ENCODE measurements at regions not wholly inside any gene's neighbourhood (a gene's known extent, or its start where the extent isn't known, plus 50 kb on each side); places are given as distances from the start of the nearest gene placed in this dataset.

DNA sequence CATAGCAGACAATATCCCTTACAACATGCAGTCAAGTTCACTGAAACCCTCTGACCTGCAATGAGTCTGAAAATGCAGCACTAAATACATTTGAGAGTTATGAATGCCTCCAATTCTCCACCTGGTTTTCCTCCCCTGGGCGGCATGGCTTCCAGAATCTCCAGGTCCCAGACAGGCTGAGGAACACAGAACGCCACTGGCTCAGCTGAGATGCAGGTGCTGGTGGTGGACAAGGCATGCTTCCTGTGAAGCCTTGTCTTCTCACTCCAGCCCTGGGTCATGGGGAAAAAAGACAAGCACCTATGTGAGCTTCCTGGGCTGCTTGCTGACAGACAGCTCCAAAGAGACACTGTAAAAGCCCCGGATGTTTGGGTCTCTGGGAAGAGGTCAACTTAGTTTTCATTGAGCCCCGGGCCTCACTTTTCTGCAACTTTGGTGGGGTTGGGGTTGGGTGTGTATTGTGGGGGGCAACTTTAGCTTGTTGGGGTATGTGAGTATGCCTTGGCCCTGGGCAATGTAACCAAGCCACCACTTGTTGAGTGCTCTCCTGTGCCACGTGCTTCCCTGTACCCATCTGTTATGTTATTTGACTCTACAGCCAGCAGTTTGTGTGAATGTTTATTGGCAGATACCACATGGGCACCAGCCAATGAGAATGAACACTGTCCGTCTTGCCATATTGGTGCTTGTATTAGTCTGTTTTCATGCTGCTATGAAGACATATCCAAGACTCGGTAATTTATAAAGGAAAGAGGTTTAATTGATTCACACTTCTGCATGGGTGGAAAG lies 127.8 kb downstream of the EMX2 start:
- Mint-ChIP-seq H3K9me3 (ENCODE audit: low read depth, unreplicated experiment) (no peaks in the 10 kb centered on the region), H3K27me3 (ENCODE audit: unreplicated experiment) (peaks cover 18% of the 10 kb centered on the region), H3K4me1 (ENCODE audit: low read depth, unreplicated experiment) (no peaks in the 10 kb centered on the region), H3K36me3 (ENCODE audit: insufficient read depth, unreplicated experiment) (no peaks in the 10 kb centered on the region), H3K27ac (ENCODE audit: unreplicated experiment) (no peak overlapping the region), H3K4me3 (ENCODE audit: low read depth, unreplicated experiment) (no peak overlapping the region)
- TF ChIP-seq, protein P1, sequence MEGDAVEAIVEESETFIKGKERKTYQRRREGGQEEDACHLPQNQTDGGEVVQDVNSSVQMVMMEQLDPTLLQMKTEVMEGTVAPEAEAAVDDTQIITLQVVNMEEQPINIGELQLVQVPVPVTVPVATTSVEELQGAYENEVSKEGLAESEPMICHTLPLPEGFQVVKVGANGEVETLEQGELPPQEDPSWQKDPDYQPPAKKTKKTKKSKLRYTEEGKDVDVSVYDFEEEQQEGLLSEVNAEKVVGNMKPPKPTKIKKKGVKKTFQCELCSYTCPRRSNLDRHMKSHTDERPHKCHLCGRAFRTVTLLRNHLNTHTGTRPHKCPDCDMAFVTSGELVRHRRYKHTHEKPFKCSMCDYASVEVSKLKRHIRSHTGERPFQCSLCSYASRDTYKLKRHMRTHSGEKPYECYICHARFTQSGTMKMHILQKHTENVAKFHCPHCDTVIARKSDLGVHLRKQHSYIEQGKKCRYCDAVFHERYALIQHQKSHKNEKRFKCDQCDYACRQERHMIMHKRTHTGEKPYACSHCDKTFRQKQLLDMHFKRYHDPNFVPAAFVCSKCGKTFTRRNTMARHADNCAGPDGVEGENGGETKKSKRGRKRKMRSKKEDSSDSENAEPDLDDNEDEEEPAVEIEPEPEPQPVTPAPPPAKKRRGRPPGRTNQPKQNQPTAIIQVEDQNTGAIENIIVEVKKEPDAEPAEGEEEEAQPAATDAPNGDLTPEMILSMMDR (IDR thresholded peaks at IDR 0.05; ENCODE audit: unreplicated experiment), result no peak
- BruUV-seq (replicated peaks), result no TSS peak
- CTCF ChIA-PET, result no interaction called here
- DNase-seq, result no peak
- intact Hi-C loops (cut with micrococcal nuclease; ENCODE audit: unreplicated experiment), result no loop called here

DNA sequence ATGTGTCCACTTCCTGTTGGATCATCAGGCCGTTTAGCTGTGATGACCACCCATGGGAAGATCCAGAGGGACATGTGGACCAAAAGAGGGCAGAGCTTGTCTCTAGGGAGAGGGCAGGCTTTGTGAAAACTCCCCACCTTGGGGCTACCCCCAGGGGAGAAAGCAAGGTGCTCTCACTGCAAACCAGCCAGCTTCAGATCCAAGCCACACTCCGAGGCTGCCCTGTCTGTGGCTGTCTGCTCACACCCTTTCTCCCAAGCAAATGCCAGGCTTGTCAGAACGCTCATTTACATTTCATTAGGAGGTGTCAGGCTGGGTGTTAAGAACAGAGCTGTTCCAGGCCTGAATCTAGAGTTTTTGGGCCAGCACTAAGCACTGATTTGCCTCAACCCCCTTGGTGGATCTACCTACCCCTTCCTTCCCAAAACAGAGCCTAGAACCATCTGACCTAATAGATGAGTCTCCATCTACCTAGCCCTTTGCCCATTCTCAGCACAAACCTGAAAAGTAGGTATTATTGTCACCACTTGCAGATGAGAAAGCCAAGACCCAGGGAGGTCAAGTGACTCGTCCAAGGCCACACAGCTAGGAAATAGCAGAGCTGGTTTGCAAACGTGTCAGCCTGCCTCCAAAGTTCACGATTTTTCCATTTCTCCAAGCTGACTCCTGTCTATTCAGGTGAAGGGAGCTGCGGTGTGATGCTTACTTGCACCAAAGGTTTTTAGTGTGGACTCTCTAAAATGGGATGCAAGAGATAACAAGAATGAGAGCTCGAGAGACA lies 130.9 kb downstream of the EMX2 start:
- no peak overlapping the region for H3K27ac Mint-ChIP-seq (ENCODE audit: unreplicated experiment)
- no peaks in the 10 kb centered on the region for H3K36me3 Mint-ChIP-seq (ENCODE audit: insufficient read depth, unreplicated experiment)
- no peaks in the 10 kb centered on the region for H3K9me3 Mint-ChIP-seq (ENCODE audit: low read depth, unreplicated experiment)
- no peak for DNase-seq
- H3K4me3 Mint-ChIP-seq (ENCODE audit: low read depth, unreplicated experiment), result no peak overlapping the region
- H3K27me3 Mint-ChIP-seq (ENCODE audit: unreplicated experiment), result no peaks in the 10 kb centered on the region
- no TSS peak for BruUV-seq (replicated peaks)
- intact Hi-C loops (cut with micrococcal nuclease; ENCODE audit: unreplicated experiment), result no loop called here
- TF ChIP-seq, protein P1 (IDR thresholded peaks at IDR 0.05; ENCODE audit: unreplicated experiment), result no peak
- H3K4me1 Mint-ChIP-seq (ENCODE audit: low read depth, unreplicated experiment), result no peaks in the 10 kb centered on the region
- CTCF ChIA-PET, result no interaction called here

DNA sequence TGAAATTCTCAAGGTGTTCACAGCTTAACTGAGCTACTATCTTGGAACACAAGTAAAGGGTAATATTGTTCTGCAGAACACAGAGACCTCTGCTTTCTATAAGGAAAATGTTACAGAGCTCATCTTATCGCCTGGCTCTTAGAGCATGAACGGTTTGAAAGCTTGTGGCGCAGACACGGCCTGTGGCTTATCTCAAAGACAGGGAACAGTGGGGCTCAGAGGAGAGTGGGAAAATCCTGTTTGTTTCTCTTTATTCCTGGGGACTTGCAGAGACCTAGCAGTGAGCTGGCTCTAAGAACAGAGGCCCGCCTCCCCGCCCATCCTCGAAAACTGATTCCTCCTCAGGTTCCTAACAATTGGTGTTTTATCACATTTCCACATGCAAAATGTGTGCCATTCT lies 131.7 kb downstream of the EMX2 start:
- intact Hi-C loops (cut with micrococcal nuclease; ENCODE audit: unreplicated experiment), result no loop called here
- Mint-ChIP-seq H3K36me3 (ENCODE audit: insufficient read depth, unreplicated experiment) (no peaks in the 10 kb centered on the region), H3K27me3 (ENCODE audit: unreplicated experiment) (no peaks in the 10 kb centered on the region), H3K4me1 (ENCODE audit: low read depth, unreplicated experiment) (no peaks in the 10 kb centered on the region), H3K27ac (ENCODE audit: unreplicated experiment) (no peak overlapping the region), H3K4me3 (ENCODE audit: low read depth, unreplicated experiment) (no peak overlapping the region), H3K9me3 (ENCODE audit: low read depth, unreplicated experiment) (no peaks in the 10 kb centered on the region)
- TF ChIP-seq, protein P1 (IDR thresholded peaks at IDR 0.05; ENCODE audit: unreplicated experiment), result no peak
- BruUV-seq (replicated peaks), result no TSS peak
- CTCF ChIA-PET, result no interaction called here
- no peak for DNase-seq

DNA sequence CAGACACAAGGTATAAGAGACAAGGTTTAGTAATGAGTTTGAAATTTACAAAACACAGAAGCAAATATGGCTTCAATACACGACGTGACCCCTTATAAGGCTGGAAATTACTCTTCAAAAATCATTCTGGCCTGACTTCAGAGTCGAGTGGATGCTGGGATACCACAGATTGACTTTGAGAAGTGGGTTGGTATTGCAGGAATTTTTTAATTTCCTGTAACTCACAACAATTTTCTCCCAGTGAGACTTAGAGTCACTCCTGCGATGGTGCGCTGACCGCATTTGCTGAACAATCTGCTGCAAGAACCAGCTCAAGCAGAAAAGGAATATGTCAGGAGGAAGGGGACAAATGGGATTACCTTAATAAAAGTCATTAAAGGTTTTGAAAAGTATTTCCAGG lies 132.1 kb downstream of the EMX2 start:
- Mint-ChIP-seq H3K27ac (ENCODE audit: unreplicated experiment) (no peak overlapping the region), H3K9me3 (ENCODE audit: low read depth, unreplicated experiment) (no peaks in the 10 kb centered on the region), H3K36me3 (ENCODE audit: insufficient read depth, unreplicated experiment) (no peaks in the 10 kb centered on the region), H3K4me1 (ENCODE audit: low read depth, unreplicated experiment) (no peaks in the 10 kb centered on the region), H3K27me3 (ENCODE audit: unreplicated experiment) (no peaks in the 10 kb centered on the region), H3K4me3 (ENCODE audit: low read depth, unreplicated experiment) (no peak overlapping the region)
- CTCF ChIA-PET, result no interaction called here
- intact Hi-C loops (cut with micrococcal nuclease; ENCODE audit: unreplicated experiment), result no loop called here
- no TSS peak for BruUV-seq (replicated peaks)
- no peak for DNase-seq
- TF ChIP-seq, protein P1 (IDR thresholded peaks at IDR 0.05; ENCODE audit: unreplicated experiment), result no peak

Data from Calu3 (cell line).